Osteocyte (in vitro differentiated cells): ENCODE measurements at regions not wholly inside any gene's neighbourhood (a gene's known extent, or its start where the extent isn't known, plus 50 kb on each side); places are given as distances from the start of the nearest gene placed in this dataset.

Experiments
- DNase-seq: peaks from one replicate; pipeline ENCODE4 v3.0.0; 2021; ENCODE audit warnings: mixed read lengths; ENCODE audit not compliant: unreplicated experiment; ENCODE audit errors: extremely low spot score
- H3K27ac Mint-ChIP-seq: one replicate; pipeline ENCODE4 v1.8.0; 2021; ENCODE audit warnings: mild to moderate bottlenecking, mixed read lengths; ENCODE audit not compliant: unreplicated experiment
- H3K27me3 Mint-ChIP-seq: one replicate; pipeline ENCODE4 v1.8.0; 2021; ENCODE audit warnings: mixed read lengths; ENCODE audit not compliant: unreplicated experiment
- H3K36me3 Mint-ChIP-seq: one replicate; pipeline ENCODE4 v1.8.0; 2021; ENCODE audit warnings: mixed read lengths; ENCODE audit not compliant: unreplicated experiment
- H3K4me1 Mint-ChIP-seq: one replicate; pipeline ENCODE4 v1.8.0; 2021; ENCODE audit warnings: mixed read lengths; ENCODE audit not compliant: unreplicated experiment
- H3K4me3 Mint-ChIP-seq: one replicate; pipeline ENCODE4 v1.8.0; 2021; ENCODE audit warnings: mild to moderate bottlenecking, moderate library complexity, mixed read lengths; ENCODE audit not compliant: unreplicated experiment
- H3K9me3 Mint-ChIP-seq: one replicate; pipeline ENCODE4 v1.8.0; 2021; ENCODE audit warnings: mixed read lengths; ENCODE audit not compliant: unreplicated experiment
- CTCF ChIP-seq: fragments of 200-600 bp; sonication (generic); IDR thresholded peaks from 2 replicates; pipeline ENCODE4 v1.5.0; 2021; ENCODE audit warnings: antibody characterized with exemption, mild to moderate bottlenecking, moderate library complexity

DNA sequence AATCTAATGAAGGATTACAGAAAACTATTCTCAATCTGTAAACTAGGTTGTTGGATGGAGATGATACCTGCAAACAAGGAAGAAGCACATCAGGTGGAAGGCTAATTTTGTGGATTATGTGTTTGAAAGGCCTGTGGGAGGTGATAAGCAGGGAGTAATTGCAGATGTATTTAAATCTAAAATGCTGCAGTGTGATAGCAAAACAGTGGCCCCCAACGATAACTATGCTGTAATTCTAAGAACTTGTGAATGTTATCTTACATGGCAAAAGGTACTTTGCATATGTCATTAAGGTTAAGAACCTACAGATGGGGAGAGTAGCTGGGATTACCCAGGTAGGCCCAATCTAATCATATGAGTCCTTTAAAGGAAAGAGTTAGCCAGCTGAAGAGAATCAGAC is 164.5 kb upstream of the AHR start:
- no peaks in the 10 kb centered on the region for H3K9me3 Mint-ChIP-seq
- H3K27me3 Mint-ChIP-seq = no peaks in the 10 kb centered on the region
- no peak for DNase-seq
- H3K4me3 Mint-ChIP-seq = no peak overlapping the region
- H3K27ac Mint-ChIP-seq = no peak overlapping the region
- H3K36me3 Mint-ChIP-seq = no peaks in the 10 kb centered on the region
- no peak for TF ChIP-seq CTCF
- peaks cover 24% of the 10 kb centered on the region for H3K4me1 Mint-ChIP-seq

DNA sequence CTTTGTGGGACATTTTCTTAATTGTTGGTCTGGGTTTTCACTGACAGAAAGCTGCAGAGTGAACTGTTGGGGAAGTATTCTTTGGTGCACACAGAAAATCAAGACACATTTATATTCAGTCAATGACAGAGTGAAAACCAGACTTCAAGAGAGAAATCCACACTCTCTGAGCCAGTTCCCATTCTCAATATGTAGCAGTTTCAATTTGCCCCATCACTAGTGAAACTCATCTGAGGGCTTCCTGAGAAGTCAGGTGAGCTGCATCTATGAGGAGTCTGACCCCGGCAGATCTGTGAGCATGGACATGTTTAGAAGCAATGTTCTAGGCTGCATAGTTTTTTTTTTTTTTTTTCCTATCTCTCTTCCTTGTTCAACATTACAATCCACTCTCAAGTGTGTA is 163.7 kb upstream of the AHR start:
- H3K9me3 Mint-ChIP-seq = no peaks in the 10 kb centered on the region
- H3K27me3 Mint-ChIP-seq = no peaks in the 10 kb centered on the region
- H3K36me3 Mint-ChIP-seq = no peaks in the 10 kb centered on the region
- TF ChIP-seq CTCF = no peak
- DNase-seq = no peak
- H3K4me3 Mint-ChIP-seq = no peak overlapping the region
- no peak overlapping the region for H3K27ac Mint-ChIP-seq
- peaks cover 28% of the 10 kb centered on the region for H3K4me1 Mint-ChIP-seq

DNA sequence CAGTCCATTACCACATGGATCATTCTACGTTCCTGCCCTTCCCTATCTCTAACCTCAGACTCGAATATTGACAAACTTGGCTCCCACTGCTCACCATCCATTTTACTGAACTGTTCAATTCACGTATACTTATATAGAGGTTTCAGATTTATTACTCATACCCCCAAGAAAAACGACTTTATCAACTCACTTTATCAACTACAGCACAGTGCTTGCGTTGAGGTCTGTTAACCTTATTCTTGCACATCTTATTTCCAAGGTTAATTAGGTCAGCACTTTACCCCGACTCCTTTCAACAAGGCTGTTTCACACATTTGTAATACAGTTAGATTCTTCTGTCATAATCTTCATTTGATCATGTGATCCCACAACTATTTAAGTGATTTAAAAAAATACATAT is 162.3 kb upstream of the AHR start:
- no peaks in the 10 kb centered on the region for H3K27me3 Mint-ChIP-seq
- H3K4me1 Mint-ChIP-seq = peaks cover 24% of the 10 kb centered on the region
- no peak for DNase-seq
- no peaks in the 10 kb centered on the region for H3K36me3 Mint-ChIP-seq
- H3K4me3 Mint-ChIP-seq = no peak overlapping the region
- no peak overlapping the region for H3K27ac Mint-ChIP-seq
- TF ChIP-seq CTCF = no peak
- no peaks in the 10 kb centered on the region for H3K9me3 Mint-ChIP-seq

DNA sequence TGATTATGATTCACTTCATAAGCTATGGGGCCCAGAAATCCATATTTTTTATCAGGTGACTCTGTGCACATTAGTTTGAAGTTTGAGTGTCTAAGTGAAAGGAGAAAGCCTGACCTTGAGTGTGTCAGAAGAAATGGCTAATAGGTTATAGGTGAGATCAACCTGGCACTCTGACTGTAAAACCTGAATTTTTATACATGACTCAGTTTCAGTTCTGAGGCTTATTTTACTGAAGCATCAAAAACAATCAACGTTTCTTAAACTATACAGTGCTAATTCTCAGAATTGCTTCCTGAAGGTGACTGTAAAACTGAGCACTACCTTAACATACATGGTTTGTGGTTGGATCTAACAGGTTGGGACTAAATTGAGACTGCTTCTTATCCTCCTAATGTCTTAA is 159.4 kb upstream of the AHR start:
- Mint-ChIP-seq H3K27ac (peak overlapping the region; percentile 81), H3K4me1 (peaks cover 38% of the 10 kb centered on the region), H3K9me3 (no peaks in the 10 kb centered on the region), H3K27me3 (no peaks in the 10 kb centered on the region), H3K4me3 (no peak overlapping the region), H3K36me3 (no peaks in the 10 kb centered on the region)
- TF ChIP-seq CTCF = no peak
- no peak for DNase-seq

DNA sequence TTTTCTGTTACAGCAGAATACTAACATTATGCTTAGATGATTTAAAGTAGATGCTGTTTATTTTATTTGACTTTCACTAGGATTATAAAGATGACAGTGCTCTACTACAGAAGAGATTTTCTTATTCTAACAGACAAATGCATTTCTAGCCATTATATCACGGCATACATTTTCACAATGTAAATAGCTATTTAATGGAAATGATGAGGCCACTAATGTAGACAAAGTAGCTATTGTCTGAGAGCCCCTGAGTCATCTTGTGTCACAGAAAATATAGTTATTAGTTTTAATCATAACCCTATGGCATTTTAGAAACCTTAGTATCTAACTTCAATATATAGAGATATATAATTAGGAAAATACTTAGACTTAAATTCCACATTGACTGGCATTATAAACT is 158.0 kb upstream of the AHR start:
- no peaks in the 10 kb centered on the region for H3K36me3 Mint-ChIP-seq
- no peaks in the 10 kb centered on the region for H3K9me3 Mint-ChIP-seq
- H3K4me1 Mint-ChIP-seq = peaks cover 47% of the 10 kb centered on the region
- no peak for TF ChIP-seq CTCF
- H3K27ac Mint-ChIP-seq = peak overlapping the region; percentile 81
- no peak overlapping the region for H3K4me3 Mint-ChIP-seq
- no peak for DNase-seq
- H3K27me3 Mint-ChIP-seq = no peaks in the 10 kb centered on the region
